GM19099 (cell line): ENCODE measurements at regions not wholly inside any gene's neighbourhood (a gene's known extent, or its start where the extent isn't known, plus 50 kb on each side); places are given as distances from the start of the nearest gene placed in this dataset.

Experiments
- POLR2A ChIP-seq: IDR thresholded peaks from 3 replicates; pipeline ENCODE4 v1.6.1; 2011; ENCODE audit warnings: low read depth; ENCODE audit not compliant: insufficient read length; ENCODE audit errors: extremely low read depth

- TF ChIP-seq POLR2A, result no peak
These were observed 207.7 kb upstream of the JARID2 start for GRCh38 chr6:15038013-15038791.

- TF ChIP-seq POLR2A, result no peak
These were observed 206.7 kb upstream of the JARID2 start for GRCh38 chr6:15039136-15039535.

GRCh38 chr6:15042938-15043337 lies 202.9 kb upstream of the JARID2 start:
- TF ChIP-seq POLR2A, result no peak

- TF ChIP-seq POLR2A, result no peak
These were observed 201.6 kb upstream of the JARID2 start for GRCh38 chr6:15044146-15044882.

- no peak for TF ChIP-seq POLR2A
These were observed 200.9 kb upstream of the JARID2 start for GRCh38 chr6:15044948-15045347.

GRCh38 chr6:15046751-15047150 lies 199.1 kb upstream of the JARID2 start:
- no peak for TF ChIP-seq POLR2A

- no peak for TF ChIP-seq POLR2A
These were observed 197.5 kb upstream of the JARID2 start for GRCh38 chr6:15048367-15048766.

GRCh38 chr6:15058200-15059061 lies 187.4 kb upstream of the JARID2 start:
- TF ChIP-seq POLR2A, result no peak

- TF ChIP-seq POLR2A, result no peak
These were observed 184.7 kb upstream of the JARID2 start for GRCh38 chr6:15061180-15061641.

- no peak for TF ChIP-seq POLR2A
These were observed 183.9 kb upstream of the JARID2 start for GRCh38 chr6:15061908-15062515.

- TF ChIP-seq POLR2A, result no peak
These were observed 183.2 kb upstream of the JARID2 start for GRCh38 chr6:15062516-15063252.

- TF ChIP-seq POLR2A, result no peak
These were observed 182.5 kb upstream of the JARID2 start for GRCh38 chr6:15063253-15063853.

GRCh38 chr6:15065261-15065989 lies 180.4 kb upstream of the JARID2 start:
- TF ChIP-seq POLR2A, result no peak

GRCh38 chr6:15066089-15066758 lies 179.6 kb upstream of the JARID2 start:
- TF ChIP-seq POLR2A, result no peak
